HEK293 (cell line): ENCODE measurements at regions not wholly inside any gene's neighbourhood (a gene's known extent, or its start where the extent isn't known, plus 50 kb on each side); places are given as distances from the start of the nearest gene placed in this dataset.

ENCODE experiments used
- CTCF ChIA-PET: fragments of 350-600 bp; formaldehyde crosslinking; extraction: SDS; loops from one replicate; lab custom pipeline; 2021; ENCODE audit warnings: antibody characterized with exemption; lab: Yijun Ruan, JAX
- POLR2A ChIA-PET: fragments of 300-600 bp; formaldehyde crosslinking; extraction: SDS; loops from one replicate; lab custom pipeline; 2020; ENCODE audit warnings: antibody characterized with exemption, inconsistent platforms; lab: Yijun Ruan, JAX
- H3K27ac ChIP-seq: fragments of 200-500 bp; sonication (Bioruptor generic); 2 replicates; pipeline ENCODE4 v1.5.1; 2014; ENCODE audit warnings: low read depth, low read length, control low read depth, inconsistent platforms; ENCODE audit errors: extremely low read depth
- H3K36me3 ChIP-seq, 2 experiments: fragments of 200-500 bp in 1 of 2; sonication (Bioruptor generic) in 1 of 2; 1 replicate in 1 of 2; 2 replicates in 1 of 2; pipeline ENCODE4 v1.5.1; 2014 to 2017; ENCODE audit warnings: inconsistent platforms in 2 of 2, low read length in 2 of 2; ENCODE audit not compliant: control insufficient read depth in 2 of 2, insufficient read depth in 1 of 2
- H3K4me1 ChIP-seq: fragments of 200-500 bp; sonication (Bioruptor generic); 2 replicates; pipeline ENCODE4 v1.5.1; 2014; ENCODE audit warnings: mild to moderate bottlenecking, low read length, inconsistent platforms; ENCODE audit not compliant: control insufficient read depth, insufficient read depth
- H3K4me3 ChIP-seq: 2 replicates; pipeline ENCODE4 v1.5.1; 2011; ENCODE audit warnings: low read depth, mild to moderate bottlenecking, control low read depth, low read length, moderate library complexity
- H3K9me3 ChIP-seq: fragments of 200-500 bp; sonication (Bioruptor generic); 2 replicates; pipeline ENCODE4 v1.5.1; 2014; ENCODE audit warnings: low read depth, low read length, inconsistent platforms; ENCODE audit not compliant: control insufficient read depth, insufficient read depth
- GLIS1 ChIP-seq: fragments of 450-650 bp; formaldehyde crosslinking; IDR thresholded peaks from 2 replicates; pipeline ENCODE4 v1.5.1; 2016; ENCODE audit warnings: missing biosample characterization, missing genetic modification characterization
- KLF10 ChIP-seq: fragments of 450-650 bp; IDR thresholded peaks from 2 replicates; pipeline ENCODE4 v1.5.1; 2018; ENCODE audit warnings: missing biosample characterization, mild to moderate bottlenecking, missing genetic modification characterization
- KLF9 ChIP-seq: fragments of 450-650 bp; formaldehyde crosslinking; IDR thresholded peaks from 2 replicates; pipeline ENCODE4 v1.5.1; 2016; ENCODE audit warnings: missing biosample characterization, missing genetic modification characterization, low read depth
- SCRT1 ChIP-seq: fragments of 450-650 bp; formaldehyde crosslinking; IDR thresholded peaks from 2 replicates; pipeline ENCODE4 v1.5.1; 2016; ENCODE audit warnings: missing biosample characterization, missing genetic modification characterization, borderline replicate concordance
- SP7 ChIP-seq: fragments of 450-650 bp; formaldehyde crosslinking; IDR thresholded peaks from 2 replicates; pipeline ENCODE4 v1.5.1; 2016; ENCODE audit warnings: missing biosample characterization, missing genetic modification characterization
- YY2 ChIP-seq: fragments of 450-650 bp; formaldehyde crosslinking; IDR thresholded peaks from 2 replicates; pipeline ENCODE4 v1.5.1; 2016; ENCODE audit warnings: missing biosample characterization, missing genetic modification characterization
- ZBTB21 ChIP-seq: fragments of 450-650 bp; formaldehyde crosslinking; IDR thresholded peaks from 2 replicates; pipeline ENCODE4 v1.5.1; 2017; ENCODE audit warnings: missing biosample characterization, missing genetic modification characterization
- ZBTB7A ChIP-seq: fragments of 450-650 bp; formaldehyde crosslinking; IDR thresholded peaks from 2 replicates; pipeline ENCODE4 v1.5.1; 2016; ENCODE audit warnings: low read depth, missing biosample characterization, missing genetic modification characterization
- ZBTB8A ChIP-seq: fragments of 450-650 bp; formaldehyde crosslinking; IDR thresholded peaks from 2 replicates; pipeline ENCODE4 v1.5.1; 2016; ENCODE audit warnings: missing biosample characterization, missing genetic modification characterization
- ZFHX2 ChIP-seq: fragments of 450-650 bp; formaldehyde crosslinking; conservative IDR thresholded peaks from 2 replicates; pipeline ENCODE4 v1.5.1; 2016; ENCODE audit warnings: missing biosample characterization, missing genetic modification characterization
- ZIC2 ChIP-seq: fragments of 450-650 bp; formaldehyde crosslinking; IDR thresholded peaks from 2 replicates; pipeline ENCODE4 v1.5.1; 2016; ENCODE audit warnings: missing biosample characterization, missing genetic modification characterization
- ZNF2 ChIP-seq: fragments of 450-650 bp; formaldehyde crosslinking; IDR thresholded peaks from 2 replicates; pipeline ENCODE4 v1.5.1; 2016; ENCODE audit warnings: missing biosample characterization, missing genetic modification characterization
- ZNF211 ChIP-seq: fragments of 450-650 bp; formaldehyde crosslinking; IDR thresholded peaks from 2 replicates; pipeline ENCODE4 v1.5.1; 2016; ENCODE audit warnings: low read depth, missing biosample characterization, missing genetic modification characterization
- ZNF266 ChIP-seq: fragments of 450-650 bp; formaldehyde crosslinking; IDR thresholded peaks from 2 replicates; pipeline ENCODE4 v1.5.1; 2016; ENCODE audit warnings: missing biosample characterization, missing genetic modification characterization, low read depth
- ZNF292 ChIP-seq: fragments of 450-650 bp; formaldehyde crosslinking; IDR thresholded peaks from 2 replicates; pipeline ENCODE4 v1.5.1; 2016; ENCODE audit warnings: low read depth, missing biosample characterization, missing genetic modification characterization, borderline replicate concordance
- ZNF354C ChIP-seq: fragments of 450-650 bp; formaldehyde crosslinking; IDR thresholded peaks from 2 replicates; pipeline ENCODE4 v1.5.1; 2016; ENCODE audit warnings: missing biosample characterization, missing genetic modification characterization, low read depth, borderline replicate concordance
- ZNF37A ChIP-seq: fragments of 450-650 bp; IDR thresholded peaks from 2 replicates; pipeline ENCODE4 v1.5.1; 2018; ENCODE audit warnings: missing biosample characterization, missing genetic modification characterization
- ZNF555 ChIP-seq: fragments of 450-650 bp; formaldehyde crosslinking; conservative IDR thresholded peaks from 2 replicates; pipeline ENCODE4 v1.5.1; 2017; ENCODE audit warnings: missing biosample characterization, mild to moderate bottlenecking, missing genetic modification characterization, inconsistent platforms
- ZNF623 ChIP-seq: fragments of 450-650 bp; formaldehyde crosslinking; IDR thresholded peaks from 2 replicates; pipeline ENCODE4 v1.5.1; 2016; ENCODE audit warnings: missing biosample characterization, missing genetic modification characterization
- ZNF670 ChIP-seq: fragments of 450-650 bp; formaldehyde crosslinking; IDR thresholded peaks from 2 replicates; pipeline ENCODE4 v1.5.1; 2016; ENCODE audit warnings: missing biosample characterization, missing genetic modification characterization, low read depth
- ZNF785 ChIP-seq: fragments of 450-650 bp; formaldehyde crosslinking; IDR thresholded peaks from 2 replicates; pipeline ENCODE4 v1.5.1; 2016; ENCODE audit warnings: missing biosample characterization, missing genetic modification characterization
- ZNF837 ChIP-seq: fragments of 450-650 bp; formaldehyde crosslinking; IDR thresholded peaks from 2 replicates; pipeline ENCODE4 v1.5.1; 2016; ENCODE audit warnings: missing biosample characterization, missing genetic modification characterization
- TF ChIP-seq, protein P1 (sequence below): fragments of 450-650 bp; formaldehyde crosslinking; IDR thresholded peaks from 2 replicates; pipeline ENCODE4 v1.5.1; 2016; ENCODE audit warnings: missing biosample characterization, missing genetic modification characterization
- TF ChIP-seq, protein P2 (sequence below): fragments of 450-650 bp; formaldehyde crosslinking; IDR thresholded peaks from 2 replicates; pipeline ENCODE4 v1.5.1; 2016; ENCODE audit warnings: missing biosample characterization, missing genetic modification characterization, borderline replicate concordance
- TF ChIP-seq, protein P3 (sequence below): fragments of 450-650 bp; formaldehyde crosslinking; IDR thresholded peaks from 2 replicates; pipeline ENCODE4 v1.5.1; 2016; ENCODE audit warnings: missing biosample characterization, missing genetic modification characterization
- TF ChIP-seq, protein P4 (sequence below): fragments of 450-650 bp; formaldehyde crosslinking; IDR thresholded peaks from 2 replicates; pipeline ENCODE4 v1.5.1; 2016; ENCODE audit warnings: missing biosample characterization, missing genetic modification characterization

DNA sequence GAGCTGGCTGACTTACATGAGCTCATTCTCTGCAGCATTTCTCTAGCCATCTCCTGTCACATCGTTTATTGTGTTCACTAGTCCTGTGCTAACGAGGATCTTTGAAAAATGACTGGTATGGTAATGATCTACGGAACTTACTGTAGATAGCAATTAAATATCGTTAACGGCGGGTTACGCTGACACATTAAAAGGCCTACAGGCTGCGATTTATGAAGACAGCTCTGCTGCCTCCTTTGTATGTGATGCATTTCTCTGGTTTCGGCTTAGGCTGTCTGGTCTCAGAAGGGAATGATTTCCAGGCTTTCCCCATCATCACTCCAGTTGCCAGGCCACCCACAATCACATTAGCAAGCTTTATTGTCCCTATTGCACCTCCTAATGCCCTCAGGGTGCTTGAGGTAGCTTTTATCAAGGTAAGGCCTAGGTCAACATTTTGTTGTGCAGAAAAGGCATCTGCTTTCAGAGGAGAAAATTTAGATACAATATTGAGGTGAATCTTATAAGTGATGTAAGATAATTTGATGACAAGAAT is 284.4 kb downstream of the SOX11 start (continued):
- TF ChIP-seq ZNF623 (tag by site-specific recombination) (no peak), ZNF292 (no peak), ZNF837 (no peak), ZBTB7A (tag by site-specific recombination) (no peak), ZNF785 (tag by site-specific recombination) (no peak), ZNF670 (tag by site-specific recombination) (no peak)
- TF ChIP-seq, protein P1, sequence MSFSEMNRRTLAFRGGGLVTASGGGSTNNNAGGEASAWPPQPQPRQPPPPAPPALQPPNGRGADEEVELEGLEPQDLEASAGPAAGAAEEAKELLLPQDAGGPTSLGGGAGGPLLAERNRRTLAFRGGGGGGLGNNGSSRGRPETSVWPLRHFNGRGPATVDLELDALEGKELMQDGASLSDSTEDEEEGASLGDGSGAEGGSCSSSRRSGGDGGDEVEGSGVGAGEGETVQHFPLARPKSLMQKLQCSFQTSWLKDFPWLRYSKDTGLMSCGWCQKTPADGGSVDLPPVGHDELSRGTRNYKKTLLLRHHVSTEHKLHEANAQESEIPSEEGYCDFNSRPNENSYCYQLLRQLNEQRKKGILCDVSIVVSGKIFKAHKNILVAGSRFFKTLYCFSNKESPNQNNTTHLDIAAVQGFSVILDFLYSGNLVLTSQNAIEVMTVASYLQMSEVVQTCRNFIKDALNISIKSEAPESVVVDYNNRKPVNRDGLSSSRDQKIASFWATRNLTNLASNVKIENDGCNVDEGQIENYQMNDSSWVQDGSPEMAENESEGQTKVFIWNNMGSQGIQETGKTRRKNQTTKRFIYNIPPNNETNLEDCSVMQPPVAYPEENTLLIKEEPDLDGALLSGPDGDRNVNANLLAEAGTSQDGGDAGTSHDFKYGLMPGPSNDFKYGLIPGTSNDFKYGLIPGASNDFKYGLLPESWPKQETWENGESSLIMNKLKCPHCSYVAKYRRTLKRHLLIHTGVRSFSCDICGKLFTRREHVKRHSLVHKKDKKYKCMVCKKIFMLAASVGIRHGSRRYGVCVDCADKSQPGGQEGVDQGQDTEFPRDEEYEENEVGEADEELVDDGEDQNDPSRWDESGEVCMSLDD (tag by site-specific recombination): no peak

DNA sequence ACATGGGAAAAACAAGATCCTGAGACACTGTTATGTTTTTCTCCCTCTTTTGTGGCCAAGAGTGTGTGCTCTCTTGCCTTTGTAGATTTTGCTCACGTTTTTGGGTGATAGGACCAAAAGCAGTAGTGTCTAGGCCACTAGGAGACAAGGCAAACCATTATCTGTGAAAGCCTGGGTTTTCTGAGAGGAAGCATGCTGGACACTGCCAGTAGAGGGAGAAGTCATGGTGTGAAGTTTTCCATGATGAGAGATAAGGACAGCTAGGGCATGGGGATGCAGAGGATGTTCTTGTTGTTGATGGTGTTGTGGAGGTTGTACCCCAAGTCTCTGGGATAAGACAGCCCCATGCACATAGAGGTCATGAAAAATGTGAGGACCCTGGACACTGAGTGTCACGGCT is 285.3 kb downstream of the SOX11 start:
- H3K4me3 ChIP-seq: no peak overlapping the region
- H3K36me3 ChIP-seq: no peaks in the 10 kb centered on the region
- no peak for TF ChIP-seq ZNF211 (tag by site-specific recombination)
- TF ChIP-seq, protein P2, sequence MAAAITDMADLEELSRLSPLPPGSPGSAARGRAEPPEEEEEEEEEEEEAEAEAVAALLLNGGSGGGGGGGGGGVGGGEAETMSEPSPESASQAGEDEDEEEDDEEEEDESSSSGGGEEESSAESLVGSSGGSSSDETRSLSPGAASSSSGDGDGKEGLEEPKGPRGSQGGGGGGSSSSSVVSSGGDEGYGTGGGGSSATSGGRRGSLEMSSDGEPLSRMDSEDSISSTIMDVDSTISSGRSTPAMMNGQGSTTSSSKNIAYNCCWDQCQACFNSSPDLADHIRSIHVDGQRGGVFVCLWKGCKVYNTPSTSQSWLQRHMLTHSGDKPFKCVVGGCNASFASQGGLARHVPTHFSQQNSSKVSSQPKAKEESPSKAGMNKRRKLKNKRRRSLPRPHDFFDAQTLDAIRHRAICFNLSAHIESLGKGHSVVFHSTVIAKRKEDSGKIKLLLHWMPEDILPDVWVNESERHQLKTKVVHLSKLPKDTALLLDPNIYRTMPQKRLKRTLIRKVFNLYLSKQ (tag by site-specific recombination): no peak
- no peak for TF ChIP-seq ZFHX2 (tag by site-specific recombination)
- no peak for TF ChIP-seq ZNF37A (tag by site-specific recombination)
- TF ChIP-seq KLF10 (tag by site-specific recombination): no peak
- TF ChIP-seq ZBTB8A (tag by site-specific recombination): no peak
- no peak for TF ChIP-seq ZNF354C (tag by site-specific recombination)
- TF ChIP-seq ZBTB21: no peak
- no peak for TF ChIP-seq YY2 (tag by site-specific recombination)
- no peak for TF ChIP-seq ZNF266 (tag by site-specific recombination)
- no peak for TF ChIP-seq SCRT1 (tag by site-specific recombination)
- no peak for TF ChIP-seq KLF9
- no peak for TF ChIP-seq ZNF555 (tag by site-specific recombination)
- no peak for TF ChIP-seq ZNF2 (tag by site-specific recombination)
- no peak for TF ChIP-seq GLIS1
- TF ChIP-seq, protein P3, sequence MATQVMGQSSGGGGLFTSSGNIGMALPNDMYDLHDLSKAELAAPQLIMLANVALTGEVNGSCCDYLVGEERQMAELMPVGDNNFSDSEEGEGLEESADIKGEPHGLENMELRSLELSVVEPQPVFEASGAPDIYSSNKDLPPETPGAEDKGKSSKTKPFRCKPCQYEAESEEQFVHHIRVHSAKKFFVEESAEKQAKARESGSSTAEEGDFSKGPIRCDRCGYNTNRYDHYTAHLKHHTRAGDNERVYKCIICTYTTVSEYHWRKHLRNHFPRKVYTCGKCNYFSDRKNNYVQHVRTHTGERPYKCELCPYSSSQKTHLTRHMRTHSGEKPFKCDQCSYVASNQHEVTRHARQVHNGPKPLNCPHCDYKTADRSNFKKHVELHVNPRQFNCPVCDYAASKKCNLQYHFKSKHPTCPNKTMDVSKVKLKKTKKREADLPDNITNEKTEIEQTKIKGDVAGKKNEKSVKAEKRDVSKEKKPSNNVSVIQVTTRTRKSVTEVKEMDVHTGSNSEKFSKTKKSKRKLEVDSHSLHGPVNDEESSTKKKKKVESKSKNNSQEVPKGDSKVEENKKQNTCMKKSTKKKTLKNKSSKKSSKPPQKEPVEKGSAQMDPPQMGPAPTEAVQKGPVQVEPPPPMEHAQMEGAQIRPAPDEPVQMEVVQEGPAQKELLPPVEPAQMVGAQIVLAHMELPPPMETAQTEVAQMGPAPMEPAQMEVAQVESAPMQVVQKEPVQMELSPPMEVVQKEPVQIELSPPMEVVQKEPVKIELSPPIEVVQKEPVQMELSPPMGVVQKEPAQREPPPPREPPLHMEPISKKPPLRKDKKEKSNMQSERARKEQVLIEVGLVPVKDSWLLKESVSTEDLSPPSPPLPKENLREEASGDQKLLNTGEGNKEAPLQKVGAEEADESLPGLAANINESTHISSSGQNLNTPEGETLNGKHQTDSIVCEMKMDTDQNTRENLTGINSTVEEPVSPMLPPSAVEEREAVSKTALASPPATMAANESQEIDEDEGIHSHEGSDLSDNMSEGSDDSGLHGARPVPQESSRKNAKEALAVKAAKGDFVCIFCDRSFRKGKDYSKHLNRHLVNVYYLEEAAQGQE (tag by site-specific recombination): no peak
- no peak for TF ChIP-seq SP7 (tag by site-specific recombination)
- TF ChIP-seq, protein P4, sequence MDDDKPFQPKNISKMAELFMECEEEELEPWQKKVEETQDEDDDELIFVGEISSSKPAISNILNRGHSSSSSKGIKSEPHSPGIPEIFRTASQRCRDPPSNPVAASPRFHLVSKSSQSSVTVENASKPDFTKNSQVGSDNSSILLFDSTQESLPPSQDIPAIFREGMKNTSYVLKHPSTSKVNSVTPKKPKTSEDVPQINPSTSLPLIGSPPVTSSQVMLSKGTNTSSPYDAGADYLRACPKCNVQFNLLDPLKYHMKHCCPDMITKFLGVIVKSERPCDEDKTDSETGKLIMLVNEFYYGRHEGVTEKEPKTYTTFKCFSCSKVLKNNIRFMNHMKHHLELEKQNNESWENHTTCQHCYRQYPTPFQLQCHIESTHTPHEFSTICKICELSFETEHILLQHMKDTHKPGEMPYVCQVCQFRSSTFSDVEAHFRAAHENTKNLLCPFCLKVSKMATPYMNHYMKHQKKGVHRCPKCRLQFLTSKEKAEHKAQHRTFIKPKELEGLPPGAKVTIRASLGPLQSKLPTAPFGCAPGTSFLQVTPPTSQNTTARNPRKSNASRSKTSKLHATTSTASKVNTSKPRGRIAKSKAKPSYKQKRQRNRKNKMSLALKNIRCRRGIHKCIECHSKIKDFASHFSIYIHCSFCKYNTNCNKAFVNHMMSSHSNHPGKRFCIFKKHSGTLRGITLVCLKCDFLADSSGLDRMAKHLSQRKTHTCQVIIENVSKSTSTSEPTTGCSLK (tag by site-specific recombination): no peak
- TF ChIP-seq ZIC2 (tag by site-specific recombination): no peak
- H3K4me1 ChIP-seq: no peaks in the 10 kb centered on the region
- no peaks in the 10 kb centered on the region for H3K9me3 ChIP-seq
- CTCF ChIA-PET: no interaction called here
- no peak overlapping the region for H3K27ac ChIP-seq
- POLR2A ChIA-PET: no interaction called here
